G401 (cell line): ENCODE measurements at regions not wholly inside any gene's neighbourhood (a gene's known extent, or its start where the extent isn't known, plus 50 kb on each side); places are given as distances from the start of the nearest gene placed in this dataset.

ENCODE experiments used
- DNase-seq: peaks from one replicate; pipeline ENCODE4 v3.0.0-alpha.2; 2015; ENCODE audit warnings: low spot score
- in situ Hi-C: cut with HindIII; loops from 2 replicates; pipeline ENCODE4 v1.10.0; 2016; ENCODE audit warnings: low sequenced_read_pairs, mixed read lengths

DNA sequence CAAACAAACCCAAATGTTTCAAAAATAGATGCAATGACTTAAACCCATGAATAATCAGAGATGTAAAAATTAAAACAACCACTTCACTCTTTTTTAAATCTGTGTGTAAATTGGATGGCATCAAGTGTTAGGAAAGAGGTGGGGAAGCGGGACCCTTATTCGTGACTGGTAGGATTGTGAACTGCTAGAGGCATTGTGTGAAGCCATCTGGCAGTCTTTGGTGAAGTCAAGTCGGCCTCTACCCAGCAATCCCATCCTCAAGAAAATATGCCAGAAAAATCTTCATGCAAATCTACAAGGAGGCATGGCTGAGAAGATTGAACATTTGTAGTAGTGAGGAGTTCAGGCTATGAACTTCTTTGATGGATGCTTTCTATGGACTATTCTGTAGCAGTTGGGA, 114.6 kb upstream of the C11orf87 start:
- DNase-seq: no peak
- in situ Hi-C loops: no loop called here

DNA sequence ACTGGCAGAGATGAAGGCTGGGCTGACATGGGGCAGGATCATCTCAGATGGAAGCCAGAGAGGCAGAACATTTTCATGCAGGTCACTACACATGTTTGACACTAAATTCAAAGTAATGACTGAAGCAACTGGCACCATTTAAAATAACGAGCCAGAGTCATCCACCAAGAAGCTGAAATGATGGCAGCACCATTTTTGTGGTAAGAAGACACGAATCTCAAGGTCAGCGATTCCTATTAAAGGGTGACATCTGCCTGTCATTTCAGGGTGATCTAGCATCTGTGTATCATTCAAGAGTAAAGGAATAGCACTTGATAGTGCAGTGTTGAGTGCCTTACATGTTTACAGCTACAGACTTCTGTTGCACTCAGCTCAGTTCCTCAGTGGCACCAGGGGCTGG, 113.4 kb upstream of the C11orf87 start:
- in situ Hi-C loops: no loop called here
- no peak for DNase-seq

DNA sequence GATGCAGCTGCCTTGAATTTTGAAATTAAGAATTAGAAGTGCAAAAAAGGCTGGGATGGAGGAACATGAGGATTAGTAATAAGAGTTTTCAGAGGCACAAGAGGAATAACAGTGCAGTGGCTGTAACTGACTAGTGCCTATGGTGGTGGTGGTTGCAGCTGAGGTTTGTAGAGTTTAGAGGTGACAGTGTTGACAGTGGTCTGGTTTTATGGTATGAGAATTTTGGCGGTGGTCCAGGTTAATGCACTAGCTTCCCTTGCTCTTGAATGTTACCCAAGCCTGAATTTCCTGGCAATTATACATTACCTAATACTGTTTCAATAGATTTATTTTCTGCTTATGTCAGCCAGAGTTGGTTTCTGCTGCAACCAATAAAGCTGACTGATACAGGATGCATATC, 112.8 kb upstream of the C11orf87 start:
- DNase-seq: peak; percentile 3
- in situ Hi-C loops: no loop called here

DNA sequence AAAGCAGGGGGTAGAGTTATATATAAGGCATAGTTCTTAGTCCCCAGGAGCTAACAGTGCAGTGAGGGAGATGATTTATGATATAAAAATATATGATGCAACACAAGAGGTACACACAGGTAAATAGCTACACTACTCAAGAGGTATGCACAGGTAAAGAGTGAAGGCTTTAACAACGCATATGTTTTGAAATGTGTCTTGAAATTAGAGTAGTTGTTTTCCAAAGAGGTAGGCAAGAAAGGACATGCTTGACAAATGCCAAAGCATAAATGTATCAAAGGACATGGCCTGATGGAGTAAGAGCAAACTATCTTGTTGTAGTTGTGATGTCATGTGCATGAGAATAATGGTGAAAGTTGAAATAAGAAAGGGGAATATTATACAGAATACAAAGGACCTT, 104.3 kb upstream of the C11orf87 start:
- DNase-seq: no peak
- in situ Hi-C loops: no loop called here

DNA sequence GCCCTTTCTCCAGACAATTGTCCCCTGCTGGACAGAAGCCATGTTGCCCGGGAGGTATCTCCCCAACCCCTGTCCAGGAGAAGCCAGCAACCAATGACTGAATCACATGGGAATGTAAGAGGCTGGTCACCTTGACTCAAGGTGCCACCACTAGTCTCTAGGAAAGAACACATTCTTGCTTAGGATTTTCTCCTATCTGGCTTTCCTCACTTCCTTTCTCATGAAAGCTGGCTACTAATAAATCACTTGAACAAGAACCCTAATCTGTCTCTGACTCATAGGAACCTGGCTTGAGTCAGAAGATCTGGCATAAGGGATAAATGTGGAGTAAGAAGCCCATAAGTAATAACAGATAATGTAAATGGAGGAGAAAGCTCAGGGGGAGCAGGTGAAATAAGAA, 101.4 kb upstream of the C11orf87 start:
- in situ Hi-C loops: no loop called here

DNA sequence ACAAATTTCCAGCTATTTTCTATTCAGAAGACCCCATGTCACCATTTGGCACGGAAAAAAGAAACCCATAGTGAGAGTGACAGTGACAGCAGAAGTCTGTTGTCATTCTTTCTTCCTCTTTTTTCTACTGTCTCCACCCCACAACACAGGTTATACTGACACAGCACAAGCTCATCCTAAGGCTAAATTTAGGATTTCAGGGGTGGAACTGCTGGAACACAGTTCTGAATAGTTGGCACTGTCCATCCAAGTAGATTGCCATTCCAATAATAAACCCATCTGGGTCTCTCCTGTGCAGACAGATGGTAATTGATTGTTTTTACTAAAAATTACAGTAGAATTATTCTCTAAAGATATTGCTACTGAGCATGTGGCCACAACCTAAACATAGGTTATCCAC, 95.2 kb upstream of the C11orf87 start:
- in situ Hi-C loops: no loop called here
- DNase-seq: no peak

More for the DNA sequence above, 101.4 kb upstream of the C11orf87 start:
- no peak for DNase-seq

DNA sequence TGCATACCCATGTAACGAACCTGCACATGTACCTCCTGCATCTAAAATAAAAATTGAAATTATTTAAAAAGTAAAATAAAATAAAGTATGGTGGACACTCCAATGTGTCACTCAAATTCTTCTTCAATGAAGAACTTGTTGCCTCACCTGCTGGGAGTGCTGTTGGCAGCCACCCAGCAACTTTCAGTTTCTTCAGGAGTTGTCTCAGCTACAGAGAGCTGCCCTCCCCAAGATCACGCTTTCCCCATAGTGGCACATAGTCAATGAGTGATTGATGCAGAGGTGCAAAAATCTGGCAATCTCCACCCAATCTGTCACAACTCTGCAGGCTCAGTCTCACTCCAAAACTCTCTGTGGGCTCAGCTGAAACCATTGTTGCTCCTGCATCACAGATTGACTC, 92.3 kb upstream of the C11orf87 start:
- DNase-seq: no peak
- in situ Hi-C loops: no loop called here

DNA sequence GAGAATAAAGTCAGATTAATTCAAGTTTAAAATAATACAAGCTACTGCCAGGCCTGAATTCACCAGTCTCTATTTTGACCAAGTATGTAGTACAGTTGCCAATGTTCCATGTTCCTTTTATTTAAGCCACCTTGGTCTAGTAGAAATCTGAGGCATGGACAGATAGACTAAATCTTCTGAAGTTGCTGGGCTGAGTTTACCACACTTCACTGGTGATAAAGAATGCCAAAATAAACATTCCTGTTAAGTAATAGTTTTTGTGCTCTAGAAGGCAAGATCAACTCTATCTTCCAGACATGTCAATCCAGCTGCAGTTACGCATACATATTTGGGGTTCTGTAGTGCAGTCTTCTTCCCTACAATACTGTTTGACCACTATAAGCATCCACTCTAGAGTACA, 83.9 kb upstream of the C11orf87 start:
- in situ Hi-C loops: no loop called here
- DNase-seq: no peak

DNA sequence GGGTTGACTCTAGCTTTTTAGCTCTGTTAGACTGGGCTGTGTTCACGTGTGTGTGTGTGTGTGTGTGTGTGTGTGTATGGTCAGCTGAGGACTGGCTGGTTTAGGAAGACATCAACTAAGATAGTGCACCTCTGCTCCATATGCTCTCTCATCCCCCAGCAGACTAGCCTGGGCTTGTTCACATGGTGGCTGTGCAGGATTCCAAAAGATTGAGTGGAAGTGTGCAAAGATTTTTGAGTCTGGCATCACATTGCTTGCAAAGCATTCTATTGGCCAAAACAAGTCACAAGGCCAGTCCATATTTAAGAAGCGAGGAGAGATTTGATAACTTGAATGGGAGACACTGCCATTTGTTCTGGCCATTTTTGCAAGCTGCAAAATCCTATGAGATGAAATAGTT, 79.7 kb upstream of the C11orf87 start:
- no peak for DNase-seq
- in situ Hi-C loops: no loop called here

DNA sequence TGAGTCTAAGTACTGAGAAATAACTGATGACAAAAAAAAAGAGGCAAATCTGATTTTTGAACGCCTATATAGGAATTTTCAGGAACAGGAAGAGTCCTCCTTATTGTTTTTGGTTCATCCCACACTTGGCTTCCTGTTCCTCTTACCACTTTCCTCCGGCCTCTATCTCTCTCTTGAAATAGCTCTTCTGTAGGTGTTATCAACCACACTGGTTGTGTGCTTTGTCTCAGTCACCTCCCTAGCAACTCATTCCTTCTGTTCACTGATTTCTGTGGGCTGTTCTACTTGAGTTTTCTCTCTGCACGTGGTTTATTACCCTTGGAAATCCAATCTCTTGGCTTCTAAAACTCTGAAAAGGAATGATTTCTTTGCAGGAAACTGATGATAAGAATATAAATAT, 78.7 kb upstream of the C11orf87 start:
- DNase-seq: no peak
- in situ Hi-C loops: no loop called here

DNA sequence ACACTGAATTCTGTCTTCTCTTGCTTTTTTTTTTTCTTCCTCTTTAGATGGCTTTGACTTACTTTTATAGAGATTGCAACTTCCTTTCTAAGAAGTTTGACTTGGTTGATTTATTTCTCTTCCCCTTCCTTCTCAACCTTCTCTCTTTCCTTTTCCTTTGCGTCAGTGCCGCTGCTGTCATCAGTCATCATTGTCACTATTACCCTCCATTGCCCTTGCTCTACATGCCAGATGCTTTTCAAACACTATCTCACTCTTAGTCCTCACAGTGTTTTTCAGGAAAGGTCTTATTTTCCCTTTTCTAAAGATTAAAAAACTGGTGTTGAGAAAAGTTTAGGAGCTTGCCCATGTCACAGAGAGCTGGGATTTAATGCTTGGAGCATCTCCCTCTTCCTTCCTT, 74.7 kb upstream of the C11orf87 start:
- in situ Hi-C loops: no loop called here
- no peak for DNase-seq

DNA sequence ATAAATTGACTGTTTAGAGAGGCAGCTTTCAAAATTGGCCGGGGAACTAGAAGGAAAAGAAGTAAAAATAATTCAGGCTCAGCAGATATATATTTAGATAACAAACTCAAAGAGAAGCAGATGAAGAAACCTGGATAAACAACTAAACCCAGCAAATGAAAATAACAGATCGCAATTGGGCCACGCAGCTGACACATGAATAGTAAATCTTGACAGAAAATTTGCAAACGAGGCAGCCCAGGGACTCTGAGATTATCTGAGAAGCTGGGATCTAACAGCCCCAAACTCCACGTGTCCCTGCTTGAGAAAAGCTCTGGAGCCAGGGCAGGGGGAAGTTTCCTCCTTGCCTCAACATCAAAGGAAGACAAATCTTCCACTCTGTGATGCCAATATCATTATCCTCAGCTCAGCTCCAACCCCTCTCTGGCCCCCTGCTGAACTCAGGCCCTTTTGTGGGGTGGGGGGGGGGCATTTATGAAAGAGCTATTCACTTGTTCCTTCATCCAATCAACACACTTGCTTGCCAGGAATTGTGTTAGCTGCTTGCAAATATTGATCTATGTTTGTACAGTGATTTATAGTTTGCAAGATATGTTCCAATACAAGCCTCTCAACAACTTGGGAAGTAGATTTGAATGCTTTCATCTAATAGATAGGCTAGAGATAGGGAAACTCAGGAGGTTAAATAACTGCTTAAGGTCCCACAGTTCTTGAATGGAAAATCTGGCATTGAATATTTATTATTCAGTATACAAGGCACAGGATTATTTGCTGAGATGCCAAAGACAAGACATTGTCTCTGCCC, 72.5 kb upstream of the C11orf87 start:
- in situ Hi-C loops: no loop called here
- DNase-seq: no peak

DNA sequence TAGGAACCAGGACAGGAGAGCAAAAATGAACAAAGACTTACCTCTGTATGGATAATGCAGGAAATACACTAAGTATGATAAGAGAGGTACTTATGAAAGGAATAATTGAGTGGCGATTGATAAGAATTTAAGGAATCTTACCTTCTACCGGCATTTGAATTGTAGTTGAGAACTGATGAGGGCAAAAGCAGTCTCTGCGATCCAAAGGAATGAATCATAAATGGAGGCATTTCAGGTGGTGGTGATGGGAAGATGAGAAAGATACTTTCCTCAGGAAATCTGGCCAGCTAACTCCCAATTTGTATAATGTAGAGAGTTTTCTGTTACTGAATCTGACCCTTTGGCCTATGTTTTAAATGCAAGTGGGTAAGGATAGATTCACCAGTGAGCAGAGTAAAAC, 71.9 kb upstream of the C11orf87 start:
- no peak for DNase-seq
- in situ Hi-C loops: no loop called here

DNA sequence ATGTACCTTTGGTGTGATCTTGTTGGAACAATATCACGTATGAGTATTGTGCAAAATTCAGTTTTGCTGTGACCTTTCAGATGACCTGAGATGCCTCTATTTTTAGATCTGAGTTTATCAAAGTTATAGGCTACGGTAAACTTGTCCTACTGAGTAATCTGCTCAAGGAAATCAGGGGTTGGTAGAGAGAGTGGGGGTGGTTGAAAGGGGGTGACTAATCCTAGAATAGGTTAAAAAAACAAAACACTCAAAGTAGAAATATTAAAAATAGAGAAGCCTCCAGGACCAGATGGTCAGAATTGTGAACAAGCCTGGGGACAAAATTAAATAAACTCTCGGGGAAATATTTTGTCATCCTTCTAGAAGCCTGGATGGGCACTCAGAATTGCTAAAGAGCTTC, 59.9 kb upstream of the C11orf87 start:
- DNase-seq: no peak
- in situ Hi-C loops: no loop called here

DNA sequence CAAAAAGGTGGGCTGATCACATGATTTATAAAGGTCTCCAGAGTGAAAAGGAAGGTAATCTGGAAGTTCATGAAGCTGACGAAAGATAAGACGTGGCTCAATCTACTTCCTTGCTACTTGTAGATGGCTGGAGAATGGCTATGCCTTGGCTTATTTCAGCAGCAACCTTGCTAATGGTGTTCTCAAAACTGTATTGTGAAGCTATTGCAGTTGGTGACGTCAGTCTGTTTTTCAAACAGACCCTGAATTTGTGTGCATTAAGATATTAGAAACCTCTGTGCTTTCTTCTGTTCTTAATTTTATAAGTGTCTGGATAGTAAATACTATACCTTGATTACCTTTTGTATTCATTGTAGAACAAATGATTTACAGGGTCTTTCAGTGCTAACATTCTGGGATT, 58.3 kb upstream of the C11orf87 start:
- in situ Hi-C loops: no loop called here
- no peak for DNase-seq

DNA sequence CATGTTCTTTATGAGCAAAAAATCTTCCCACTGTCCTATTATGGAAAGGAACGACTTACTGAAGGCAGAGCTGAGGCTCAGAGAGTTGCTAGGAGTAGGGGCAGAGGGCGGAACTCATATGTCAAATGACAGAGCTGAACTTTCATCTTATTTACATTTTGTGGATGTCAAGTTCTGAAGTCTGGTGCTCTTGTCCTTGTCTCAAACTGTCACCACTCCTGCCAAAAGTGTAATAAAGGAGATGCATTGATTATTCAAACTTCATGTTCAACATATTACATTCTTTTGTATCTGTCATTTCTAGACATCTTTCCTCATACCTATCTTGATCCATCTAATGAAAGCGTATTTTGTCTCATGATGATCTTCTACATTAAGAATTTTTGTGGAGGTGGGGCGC, 57.1 kb upstream of the C11orf87 start:
- in situ Hi-C loops: no loop called here
- no peak for DNase-seq

DNA sequence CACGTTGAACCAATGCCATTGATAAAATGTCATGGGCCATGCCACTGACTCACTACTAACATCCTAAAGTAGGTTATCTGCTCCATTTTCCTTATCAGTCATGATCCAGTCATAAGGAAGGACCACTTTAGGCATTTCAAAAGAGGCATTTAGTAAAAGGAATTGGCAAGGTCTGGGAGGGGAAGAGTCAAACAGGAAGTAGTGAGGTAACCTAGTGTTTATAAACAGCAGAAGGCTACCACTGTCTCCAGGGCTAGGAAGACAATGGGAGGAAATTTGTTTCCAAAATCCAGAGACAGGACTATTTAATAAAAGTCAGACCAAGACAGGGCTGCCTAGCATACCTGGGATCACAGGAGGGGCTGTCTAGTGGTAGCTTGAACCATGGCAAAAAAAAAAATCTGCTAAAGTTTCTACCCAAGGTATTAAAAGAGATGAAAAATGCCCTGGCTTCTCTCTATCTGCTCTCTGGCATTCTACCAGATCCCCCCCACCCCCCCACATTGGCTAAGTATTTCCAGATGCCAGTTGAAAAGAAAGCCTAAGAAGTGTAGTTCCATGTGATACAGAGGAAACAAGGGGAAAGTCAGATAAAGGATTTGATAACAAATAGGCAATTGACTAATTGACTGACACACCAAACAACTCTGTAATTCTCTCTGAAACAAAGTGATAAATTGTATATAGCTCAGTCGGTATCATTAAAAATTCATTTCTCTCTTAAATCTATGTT, 50.4 kb upstream of the C11orf87 start:
- in situ Hi-C loops: no loop called here

More for the DNA sequence above, 50.4 kb upstream of the C11orf87 start:
- no peak for DNase-seq
